ENCODE measurements at regions not wholly inside any gene's neighbourhood (a gene's known extent, or its start where the extent isn't known, plus 50 kb on each side); places are given as distances from the start of the nearest gene placed in this dataset.

- WGBS, 3 donors, result 85 to 89% (median 88%) methylated on average over 16 of the region's 16 CpGs
Measured at GRCh38 chr20:24366336-24367004, 103.0 kb upstream of the SYNDIG1 start.

GRCh38 chr20:24365670-24366069 is 103.8 kb upstream of the SYNDIG1 start:
- intact Hi-C loops (cut with DNase I), result no loop called here
- Histone ChIP-seq H3K27ac (no peak overlapping the region), H3K4me3 (no peak overlapping the region), H3K9me3 (peaks cover 6% of the 10 kb centered on the region), H3K36me3 (ENCODE audit: insufficient read depth in 1 of 2, low read depth in 1 of 2) (no peaks in the 10 kb centered on the region), H3K27me3 (ENCODE audit: insufficient read depth in 3 of 3, low read length in 2 of 3) (no peaks in the 10 kb centered on the region), H3K4me1 (no peaks in the 10 kb centered on the region)
- no peak for DNase-seq
- 79 to 89% (median 82%) methylated on average over 3 of the region's 3 CpGs for WGBS, 3 donors
- no peak for TF ChIP-seq CTCF (IDR thresholded peaks at IDR 0.05)
- ATAC-seq, result no peak

More at GRCh38 chr20:24366336-24367004, 103.0 kb upstream of the SYNDIG1 start:
- TF ChIP-seq CTCF (IDR thresholded peaks at IDR 0.05), result no peak
- Histone ChIP-seq H3K27ac (no peak overlapping the region), H3K9me3 (peaks cover 3% of the 10 kb centered on the region), H3K4me1 (no peaks in the 10 kb centered on the region), H3K27me3 (ENCODE audit: insufficient read depth in 3 of 3, low read length in 2 of 3) (no peaks in the 10 kb centered on the region), H3K36me3 (ENCODE audit: insufficient read depth in 1 of 2, low read depth in 1 of 2) (no peaks in the 10 kb centered on the region), H3K4me3 (no peak overlapping the region)
- intact Hi-C loops (cut with DNase I), result no loop called here
- no peak for DNase-seq
- ATAC-seq, result no peak

GRCh38 chr20:24364482-24364881 is 104.9 kb upstream of the SYNDIG1 start:
- DNase-seq (no peak), ATAC-seq (no peak)
- intact Hi-C loops (cut with DNase I), result no loop called here
- H3K27ac ChIP-seq, result no peak overlapping the region
- no peaks in the 10 kb centered on the region for H3K4me1 ChIP-seq
- H3K36me3 ChIP-seq (ENCODE audit: insufficient read depth in 1 of 2, low read depth in 1 of 2), result no peaks in the 10 kb centered on the region
- H3K4me3 ChIP-seq, result no peak overlapping the region
- no peak for TF ChIP-seq CTCF (IDR thresholded peaks at IDR 0.05)
- 35 to 42% (median 39%) methylated on average over 4 of the region's 4 CpGs for WGBS, 3 donors
- H3K27me3 ChIP-seq (ENCODE audit: insufficient read depth in 3 of 3, low read length in 2 of 3), result no peaks in the 10 kb centered on the region
- H3K9me3 ChIP-seq, result peaks cover 6% of the 10 kb centered on the region

GRCh38 chr20:24363031-24363430 is 106.4 kb upstream of the SYNDIG1 start:
- WGBS, 3 donors, result 87 to 95% (median 90%) methylated on average over 8 of the region's 8 CpGs
- Histone ChIP-seq H3K27me3 (ENCODE audit: insufficient read depth in 3 of 3, low read length in 2 of 3) (no peaks in the 10 kb centered on the region), H3K27ac (no peak overlapping the region), H3K36me3 (ENCODE audit: insufficient read depth in 1 of 2, low read depth in 1 of 2) (no peaks in the 10 kb centered on the region), H3K9me3 (peaks cover 6% of the 10 kb centered on the region), H3K4me3 (no peak overlapping the region), H3K4me1 (no peaks in the 10 kb centered on the region)
- TF ChIP-seq CTCF (IDR thresholded peaks at IDR 0.05), result no peak
- intact Hi-C loops (cut with DNase I), result no loop called here
- ATAC-seq (no peak), DNase-seq (no peak)

- ATAC-seq (no peak), DNase-seq (no peak)
- TF ChIP-seq CTCF (IDR thresholded peaks at IDR 0.05), result no peak
- H3K36me3 ChIP-seq (ENCODE audit: insufficient read depth in 1 of 2, low read depth in 1 of 2), result no peaks in the 10 kb centered on the region
- intact Hi-C loops (cut with DNase I), result no loop called here
- no peaks in the 10 kb centered on the region for H3K27me3 ChIP-seq (ENCODE audit: insufficient read depth in 3 of 3, low read length in 2 of 3)
- no peaks in the 10 kb centered on the region for H3K4me1 ChIP-seq
- peaks cover 6% of the 10 kb centered on the region for H3K9me3 ChIP-seq
- H3K4me3 ChIP-seq, result no peak overlapping the region
- H3K27ac ChIP-seq, result no peak overlapping the region
Measured at GRCh38 chr20:24362080-24362479, 107.3 kb upstream of the SYNDIG1 start.
